ENCODE measurements at regions not wholly inside any gene's neighbourhood (a gene's known extent, or its start where the extent isn't known, plus 50 kb on each side); places are given as distances from the start of the nearest gene placed in this dataset.
"Not testable (repeated sequence)": the region's sequence is repeated elsewhere in the genome, so short reads cannot be mapped to it uniquely, and the experiment has no call there.

DNA sequence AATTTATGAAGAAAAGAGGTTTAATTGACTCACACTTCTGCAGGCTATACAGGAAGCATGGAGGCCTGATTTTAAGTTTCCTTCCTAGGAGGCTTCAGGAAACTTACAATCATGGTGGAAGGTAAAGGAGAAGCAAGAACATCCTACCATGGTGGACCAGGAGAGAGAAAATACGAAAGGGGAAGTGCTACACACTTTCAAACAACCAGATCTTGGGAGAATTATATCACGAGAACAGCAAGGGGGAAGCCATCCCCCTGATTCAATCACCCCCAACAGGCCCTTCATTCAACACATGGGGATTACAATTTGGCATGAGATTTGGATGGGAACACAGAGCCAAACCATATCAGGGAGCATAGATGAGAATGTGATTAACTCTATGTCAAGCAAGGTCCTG, 121.0 kb downstream of the MTHFS start:
- H3K4me3 ChIP-seq (replicated peaks; ENCODE audit: low read depth, low read length) = no peak overlapping the region
- TF ChIP-seq, protein P1, sequence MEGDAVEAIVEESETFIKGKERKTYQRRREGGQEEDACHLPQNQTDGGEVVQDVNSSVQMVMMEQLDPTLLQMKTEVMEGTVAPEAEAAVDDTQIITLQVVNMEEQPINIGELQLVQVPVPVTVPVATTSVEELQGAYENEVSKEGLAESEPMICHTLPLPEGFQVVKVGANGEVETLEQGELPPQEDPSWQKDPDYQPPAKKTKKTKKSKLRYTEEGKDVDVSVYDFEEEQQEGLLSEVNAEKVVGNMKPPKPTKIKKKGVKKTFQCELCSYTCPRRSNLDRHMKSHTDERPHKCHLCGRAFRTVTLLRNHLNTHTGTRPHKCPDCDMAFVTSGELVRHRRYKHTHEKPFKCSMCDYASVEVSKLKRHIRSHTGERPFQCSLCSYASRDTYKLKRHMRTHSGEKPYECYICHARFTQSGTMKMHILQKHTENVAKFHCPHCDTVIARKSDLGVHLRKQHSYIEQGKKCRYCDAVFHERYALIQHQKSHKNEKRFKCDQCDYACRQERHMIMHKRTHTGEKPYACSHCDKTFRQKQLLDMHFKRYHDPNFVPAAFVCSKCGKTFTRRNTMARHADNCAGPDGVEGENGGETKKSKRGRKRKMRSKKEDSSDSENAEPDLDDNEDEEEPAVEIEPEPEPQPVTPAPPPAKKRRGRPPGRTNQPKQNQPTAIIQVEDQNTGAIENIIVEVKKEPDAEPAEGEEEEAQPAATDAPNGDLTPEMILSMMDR (IDR thresholded peaks at IDR 0.05; ENCODE audit: insufficient read depth, low read length, poor library complexity, severe bottlenecking) = no peak
- no peaks in the 10 kb centered on the region for H3K36me3 ChIP-seq (ENCODE audit: control insufficient read depth, insufficient read depth, low read length)
- H3K27me3 ChIP-seq (replicated peaks; ENCODE audit: control insufficient read depth, insufficient read depth, low read length) = no peaks in the 10 kb centered on the region
- no peak for DNase-seq (ENCODE audit: extremely low read depth, insufficient read length)

DNA sequence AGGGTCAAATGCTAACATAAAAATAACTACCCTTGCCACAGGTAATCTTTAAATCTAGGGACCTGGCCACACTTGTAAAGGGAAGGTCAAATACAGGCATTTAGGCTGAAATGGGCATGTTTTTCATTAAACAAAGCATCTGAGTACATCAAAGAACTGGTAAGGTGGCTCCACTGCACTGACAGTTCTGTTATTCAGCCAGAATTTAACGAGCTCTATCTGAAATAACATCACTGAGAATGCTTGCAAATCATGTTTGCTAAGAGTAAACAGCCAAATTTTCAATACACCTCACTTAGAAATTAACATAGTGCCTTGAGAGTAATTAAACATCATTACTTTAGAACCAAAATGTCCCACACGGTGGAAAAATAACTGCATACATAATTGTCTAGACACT, 118.9 kb downstream of the MTHFS start:
- Histone ChIP-seq H3K36me3 (ENCODE audit: control insufficient read depth, insufficient read depth, low read length) (no peaks in the 10 kb centered on the region), H3K27me3 (replicated peaks; ENCODE audit: control insufficient read depth, insufficient read depth, low read length) (no peaks in the 10 kb centered on the region), H3K4me3 (replicated peaks; ENCODE audit: low read depth, low read length) (no peak overlapping the region)
- TF ChIP-seq, protein P1 (IDR thresholded peaks at IDR 0.05; ENCODE audit: insufficient read depth, low read length, poor library complexity, severe bottlenecking) = no peak
- DNase-seq (ENCODE audit: extremely low read depth, insufficient read length) = no peak

DNA sequence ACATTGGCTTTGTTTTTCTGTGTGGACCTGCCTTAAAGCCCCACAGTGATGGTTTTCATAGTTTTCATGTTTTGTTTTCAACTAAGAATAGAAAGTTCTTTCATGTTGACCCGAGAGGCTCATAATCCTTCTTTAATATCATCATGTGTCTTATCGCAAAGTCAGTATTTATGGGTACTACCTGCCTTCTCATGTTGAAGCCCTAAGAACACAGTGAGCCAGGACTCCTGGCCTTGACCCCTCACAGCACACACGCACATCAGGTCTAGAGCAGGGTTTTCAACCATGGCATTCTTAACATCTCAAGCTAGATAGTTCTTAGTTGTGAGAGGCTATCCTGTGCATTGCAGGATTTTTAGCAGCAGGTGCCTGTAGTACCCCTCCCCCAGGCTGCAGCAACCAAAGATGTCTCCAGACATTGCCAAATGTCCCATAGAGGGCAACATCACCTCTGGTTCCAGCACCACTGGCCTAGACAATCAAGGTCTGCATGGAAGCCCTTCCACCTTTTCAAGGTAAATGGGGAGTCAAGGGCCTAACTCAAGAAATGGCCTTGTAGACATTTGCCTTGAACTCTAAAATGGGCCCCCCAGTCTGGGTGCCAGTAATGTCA, 118.3 kb downstream of the MTHFS start:
- Histone ChIP-seq H3K4me3 (replicated peaks; ENCODE audit: low read depth, low read length) (no peak overlapping the region), H3K36me3 (ENCODE audit: control insufficient read depth, insufficient read depth, low read length) (no peaks in the 10 kb centered on the region), H3K27me3 (replicated peaks; ENCODE audit: control insufficient read depth, insufficient read depth, low read length) (no peaks in the 10 kb centered on the region)
- DNase-seq (ENCODE audit: extremely low read depth, insufficient read length) = no peak
- TF ChIP-seq, protein P1 (IDR thresholded peaks at IDR 0.05; ENCODE audit: insufficient read depth, low read length, poor library complexity, severe bottlenecking) = no peak

DNA sequence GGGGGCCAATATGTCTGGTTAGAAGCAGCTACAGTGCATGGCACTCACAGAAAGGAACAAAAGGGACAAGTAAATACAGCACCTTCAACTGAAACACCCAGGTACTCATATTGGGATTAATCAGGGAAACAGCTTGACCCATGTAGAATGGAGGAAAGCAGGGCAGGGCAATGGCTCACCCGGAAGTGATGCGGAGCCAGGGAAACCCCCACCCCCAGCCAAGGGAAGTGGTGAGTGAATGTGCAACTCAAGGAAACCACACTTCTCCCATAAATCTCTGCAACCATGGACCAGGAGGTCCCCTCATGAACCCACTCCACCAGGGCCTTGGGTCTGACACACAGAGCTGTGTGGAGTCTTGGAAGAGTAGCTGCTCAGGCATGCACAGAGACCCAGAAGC, 117.1 kb downstream of the MTHFS start:
- no peak overlapping the region for H3K4me3 ChIP-seq (replicated peaks; ENCODE audit: low read depth, low read length)
- H3K36me3 ChIP-seq (ENCODE audit: control insufficient read depth, insufficient read depth, low read length) = no peaks in the 10 kb centered on the region
- DNase-seq (ENCODE audit: extremely low read depth, insufficient read length) = peak; percentile 33
- TF ChIP-seq, protein P1 (IDR thresholded peaks at IDR 0.05; ENCODE audit: insufficient read depth, low read length, poor library complexity, severe bottlenecking) = no peak
- H3K27me3 ChIP-seq (replicated peaks; ENCODE audit: control insufficient read depth, insufficient read depth, low read length) = no peaks in the 10 kb centered on the region

DNA sequence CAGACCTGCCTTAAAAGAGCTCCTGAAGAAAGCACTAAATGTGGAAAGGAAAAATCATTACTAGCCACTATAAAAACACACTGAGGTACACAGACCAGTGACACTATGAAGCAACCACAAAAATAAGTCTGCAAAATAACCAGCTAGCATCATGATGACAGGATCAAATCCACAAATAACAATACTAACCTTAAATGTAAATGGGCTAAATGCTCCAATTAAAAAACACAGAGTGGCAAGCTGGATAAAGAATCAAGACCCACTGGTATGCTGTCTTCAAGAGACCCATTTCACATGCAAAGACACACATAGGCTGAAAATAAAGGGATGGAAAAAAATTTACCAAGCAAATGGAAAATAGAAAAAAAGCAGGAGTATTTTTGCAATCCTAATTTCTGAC, 114.5 kb downstream of the MTHFS start:
- DNase-seq (ENCODE audit: extremely low read depth, insufficient read length); H3K36me3 ChIP-seq (ENCODE audit: control insufficient read depth, insufficient read depth, low read length); H3K27me3 ChIP-seq (replicated peaks; ENCODE audit: control insufficient read depth, insufficient read depth, low read length); H3K4me3 ChIP-seq (replicated peaks; ENCODE audit: low read depth, low read length): not testable (repeated sequence)
